OCI-LY7 (cell line): ENCODE measurements at regions not wholly inside any gene's neighbourhood (a gene's known extent, or its start where the extent isn't known, plus 50 kb on each side); places are given as distances from the start of the nearest gene placed in this dataset.

ENCODE experiments used
- BruUV-seq: library from RNA; stranded (reverse); fragments of 400-500 nt; replicated peaks from 2 replicates; lab custom pipeline; 2021; lab: Mats Ljungman, UMichigan
- CTCF ChIA-PET: fragments of 300-600 bp; sonication (Branson Sonifier 250); formaldehyde crosslinking; loops from one replicate; lab custom pipeline; 2022; ENCODE audit warnings: antibody characterized with exemption; ENCODE audit not compliant: unreplicated experiment; lab: Charles Lee
- POLR2A ChIA-PET: fragments of 300-600 bp; sonication (Branson Sonifier 250); formaldehyde crosslinking; loops from one replicate; lab custom pipeline; 2022; ENCODE audit warnings: antibody characterized with exemption; lab: Charles Lee
- DNase-seq: peaks from one replicate; pipeline ENCODE4 v3.0.0-alpha.2; 2015; ENCODE audit warnings: low spot score
- H2AFZ ChIP-seq: fragments of 200-600 bp; sonication (generic), shearing (Covaris generic); 2 replicates; pipeline ENCODE4 v1.6.1; 2014; ENCODE audit warnings: mild to moderate bottlenecking, antibody characterized with exemption, low read length, moderate library complexity
- H3K27ac ChIP-seq: fragments of 200-600 bp; sonication (generic); 2 replicates; pipeline ENCODE4 v1.5.1; 2014; ENCODE audit warnings: mixed run types, low read depth, mild to moderate bottlenecking, moderate library complexity, low read length, inconsistent platforms; ENCODE audit not compliant: poor library complexity, severe bottlenecking
- H3K36me3 ChIP-seq: fragments of 200-600 bp; sonication (generic); 2 replicates; pipeline ENCODE4 v1.6.1; 2014; ENCODE audit warnings: mild to moderate bottlenecking, antibody characterized with exemption, low read length, moderate library complexity, mixed read lengths; ENCODE audit not compliant: insufficient read depth
- H3K4me1 ChIP-seq: fragments of 200-600 bp; sonication (generic); 2 replicates; pipeline ENCODE4 v1.5.1; 2014; ENCODE audit warnings: mild to moderate bottlenecking, low read length; ENCODE audit not compliant: insufficient read depth, poor library complexity, severe bottlenecking
- H3K4me2 ChIP-seq: fragments of 200-600 bp; sonication (generic); 2 replicates; pipeline ENCODE4 v1.6.1; 2014; ENCODE audit warnings: mild to moderate bottlenecking, low read length
- H3K4me3 ChIP-seq: fragments of 200-600 bp; sonication (generic); 2 replicates; pipeline ENCODE4 v1.5.1; 2014; ENCODE audit warnings: mild to moderate bottlenecking, low read depth, low read length; ENCODE audit not compliant: poor library complexity, severe bottlenecking
- H3K79me2 ChIP-seq: fragments of 200-600 bp; sonication (generic); 2 replicates; pipeline ENCODE4 v1.6.1; 2016; ENCODE audit warnings: low read depth, mild to moderate bottlenecking, low read length, moderate library complexity, mixed read lengths; ENCODE audit not compliant: insufficient read depth
- H3K9me2 ChIP-seq: fragments of 200-600 bp; sonication (generic); 2 replicates; pipeline ENCODE4 v1.6.1; 2016; ENCODE audit warnings: mild to moderate bottlenecking, low read length, mixed read lengths; ENCODE audit not compliant: insufficient read depth
- H3K9me3 ChIP-seq: fragments of 200-600 bp; sonication (generic); 2 replicates; pipeline ENCODE4 v1.6.1; 2014; ENCODE audit warnings: mild to moderate bottlenecking, mixed run types, low read length, mixed read lengths
- H4K20me1 ChIP-seq: fragments of 200-600 bp; sonication (generic); 2 replicates; pipeline ENCODE4 v1.6.1; 2014; ENCODE audit warnings: mild to moderate bottlenecking, antibody characterized with exemption, low read length, moderate library complexity, mixed read lengths; ENCODE audit not compliant: insufficient read depth
- CTCF ChIP-seq: fragments of 200-600 bp; sonication (generic); conservative IDR thresholded peaks from 2 replicates; pipeline ENCODE4 v1.5.1; 2014; ENCODE audit warnings: mild to moderate bottlenecking, antibody characterized with exemption, low read length, moderate library complexity, mixed read lengths
- EZH2phosphoT487 ChIP-seq: fragments of 200-600 bp; sonication (generic); IDR thresholded peaks from 2 replicates; pipeline ENCODE4 v1.6.1; 2018; ENCODE audit warnings: low read depth, borderline replicate concordance, mild to moderate bottlenecking, mixed run types, antibody characterized with exemption, low read length, moderate library complexity, mixed read lengths
- intact Hi-C: fragments of 100-400 bp; cut with micrococcal nuclease; formaldehyde crosslinking; loops from one replicate; pipeline ENCODE4 v1.10.0; 2022; ENCODE audit not compliant: unreplicated experiment

GRCh38 chr13:90776051-90776748 is 571.3 kb upstream of the MIR17HG start:
- intact Hi-C loops, result no loop called here
- no TSS peak for BruUV-seq

GRCh38 chr13:90783273-90783672 is 564.2 kb upstream of the MIR17HG start:
- Histone ChIP-seq H3K4me3 (no peak overlapping the region), H3K36me3 (no peaks in the 10 kb centered on the region), H3K79me2 (no peaks in the 10 kb centered on the region), H3K9me3 (no peaks in the 10 kb centered on the region), H2AFZ (no peak overlapping the region), H3K4me2 (no peak overlapping the region), H3K4me1 (no peaks in the 10 kb centered on the region), H3K9me2 (no peaks in the 10 kb centered on the region), H3K27ac (no peak overlapping the region), H4K20me1 (no peaks in the 10 kb centered on the region)
- no peak for DNase-seq
- POLR2A ChIA-PET, result no interaction called here
- TF ChIP-seq EZH2phosphoT487, result no peak
- TF ChIP-seq CTCF, result no peak
- intact Hi-C loops, result no loop called here
- CTCF ChIA-PET, result no interaction called here
- no TSS peak for BruUV-seq

More at GRCh38 chr13:90776051-90776748, 571.3 kb upstream of the MIR17HG start:
- POLR2A ChIA-PET, result interaction anchor here (0.6 to 1.4 kb wide), 3 partner anchors 9 to 151 kb away, joined by 3 to 4 read pairs (median 3); no protein-coding TSS in a partner anchor
- Histone ChIP-seq H3K27ac (no peak overlapping the region), H3K9me2 (no peaks in the 10 kb centered on the region), H3K9me3 (no peaks in the 10 kb centered on the region), H3K36me3 (no peaks in the 10 kb centered on the region), H3K4me1 (no peaks in the 10 kb centered on the region), H3K4me2 (no peak overlapping the region), H3K79me2 (no peaks in the 10 kb centered on the region), H4K20me1 (no peaks in the 10 kb centered on the region), H3K4me3 (no peak overlapping the region), H2AFZ (no peak overlapping the region)
- CTCF ChIA-PET, result no interaction called here
- no peak for DNase-seq
- TF ChIP-seq EZH2phosphoT487, result no peak
- no peak for TF ChIP-seq CTCF

- POLR2A ChIA-PET, result interaction anchor here (0.6 kb wide), 1 partner anchor 34 kb away, joined by 4 read pairs; no protein-coding TSS in a partner anchor
- BruUV-seq, result no TSS peak
- Histone ChIP-seq H3K4me2 (no peak overlapping the region), H3K9me2 (no peaks in the 10 kb centered on the region), H3K27ac (no peak overlapping the region), H2AFZ (no peak overlapping the region), H3K4me3 (no peak overlapping the region), H3K9me3 (no peaks in the 10 kb centered on the region), H3K79me2 (no peaks in the 10 kb centered on the region), H3K4me1 (no peaks in the 10 kb centered on the region), H3K36me3 (no peaks in the 10 kb centered on the region), H4K20me1 (no peaks in the 10 kb centered on the region)
- CTCF ChIA-PET, result no interaction called here
- DNase-seq, result no peak
- intact Hi-C loops, result no loop called here
- no peak for TF ChIP-seq EZH2phosphoT487
- TF ChIP-seq CTCF, result no peak
Observed at GRCh38 chr13:90787007-90787406, 560.5 kb upstream of the MIR17HG start.
